Calu3 (cell line): ENCODE measurements at regions not wholly inside any gene's neighbourhood (a gene's known extent, or its start where the extent isn't known, plus 50 kb on each side); places are given as distances from the start of the nearest gene placed in this dataset.

Experiments used
- BruUV-seq: library from RNA; stranded (reverse); fragments of 400-500 nt; replicated peaks from 2 replicates; lab custom pipeline; 2021; lab: Mats Ljungman, UMichigan
- CTCF ChIA-PET: fragments of 300-600 bp; sonication (Branson Sonifier 250); formaldehyde crosslinking; loops from one replicate; lab custom pipeline; 2022; ENCODE audit warnings: antibody characterized with exemption; lab: Charles Lee
- DNase-seq: peaks from one replicate; pipeline ENCODE4 v3.0.0; 2022
- H3K27ac Mint-ChIP-seq: one replicate; pipeline ENCODE4 v1.8.0; 2022; ENCODE audit warnings: mixed read lengths; ENCODE audit not compliant: unreplicated experiment
- H3K27me3 Mint-ChIP-seq: one replicate; pipeline ENCODE4 v1.8.0; 2022; ENCODE audit warnings: mixed read lengths; ENCODE audit not compliant: unreplicated experiment
- H3K36me3 Mint-ChIP-seq: one replicate; pipeline ENCODE4 v1.8.0; 2022; ENCODE audit warnings: mild to moderate bottlenecking, moderate library complexity, mixed read lengths; ENCODE audit not compliant: insufficient read depth, unreplicated experiment
- H3K4me1 Mint-ChIP-seq: one replicate; pipeline ENCODE4 v1.8.0; 2022; ENCODE audit warnings: mild to moderate bottlenecking, low read depth, mixed read lengths; ENCODE audit not compliant: unreplicated experiment
- H3K4me3 Mint-ChIP-seq: one replicate; pipeline ENCODE4 v1.8.0; 2022; ENCODE audit warnings: mild to moderate bottlenecking, low read depth, moderate library complexity, mixed read lengths; ENCODE audit not compliant: unreplicated experiment
- H3K9me3 Mint-ChIP-seq: one replicate; pipeline ENCODE4 v1.8.0; 2022; ENCODE audit warnings: low read depth, mixed read lengths; ENCODE audit not compliant: unreplicated experiment
- CTCF ChIP-seq: fragments of 200-600 bp; IDR thresholded peaks from one replicate; pipeline ENCODE4 v1.8.0; 2022; ENCODE audit warnings: antibody characterized with exemption; ENCODE audit not compliant: unreplicated experiment
- intact Hi-C: fragments of 100-400 bp; cut with micrococcal nuclease; formaldehyde crosslinking; loops from one replicate; pipeline ENCODE4 v1.10.0; 2022; ENCODE audit not compliant: unreplicated experiment

GRCh38 chr11:80698637-80699036, 1257.8 kb upstream of the TENM4 start:
- H3K27ac Mint-ChIP-seq: no peak overlapping the region
- no peak overlapping the region for H3K4me3 Mint-ChIP-seq
- H3K36me3 Mint-ChIP-seq: no peaks in the 10 kb centered on the region
- no peaks in the 10 kb centered on the region for H3K27me3 Mint-ChIP-seq
- no peak for DNase-seq
- CTCF ChIA-PET: no interaction called here
- no peak for TF ChIP-seq CTCF
- peaks cover 18% of the 10 kb centered on the region for H3K4me1 Mint-ChIP-seq
- intact Hi-C loops: no loop called here
- peaks cover 5% of the 10 kb centered on the region for H3K9me3 Mint-ChIP-seq
- BruUV-seq: no TSS peak

GRCh38 chr11:80694385-80694784, 1253.6 kb upstream of the TENM4 start:
- H3K27me3 Mint-ChIP-seq: no peaks in the 10 kb centered on the region
- intact Hi-C loops: no loop called here
- CTCF ChIA-PET: no interaction called here
- no peak for DNase-seq
- peaks cover 6% of the 10 kb centered on the region for H3K9me3 Mint-ChIP-seq
- no peak overlapping the region for H3K4me3 Mint-ChIP-seq
- peaks cover 2% of the 10 kb centered on the region for H3K4me1 Mint-ChIP-seq
- H3K36me3 Mint-ChIP-seq: no peaks in the 10 kb centered on the region
- H3K27ac Mint-ChIP-seq: no peak overlapping the region
- TF ChIP-seq CTCF: no peak
- BruUV-seq: no TSS peak

- Mint-ChIP-seq H3K36me3 (no peaks in the 10 kb centered on the region), H3K27me3 (no peaks in the 10 kb centered on the region), H3K4me1 (no peaks in the 10 kb centered on the region), H3K9me3 (peaks cover 7% of the 10 kb centered on the region), H3K27ac (no peak overlapping the region), H3K4me3 (no peak overlapping the region)
- CTCF ChIA-PET: no interaction called here
- no peak for DNase-seq
- intact Hi-C loops: no loop called here
- no peak for TF ChIP-seq CTCF
- BruUV-seq: no TSS peak
Observed at GRCh38 chr11:80687941-80688340, 1247.1 kb upstream of the TENM4 start.

GRCh38 chr11:80686889-80687288, 1246.1 kb upstream of the TENM4 start:
- no peaks in the 10 kb centered on the region for H3K36me3 Mint-ChIP-seq
- no peak for DNase-seq
- H3K4me3 Mint-ChIP-seq: no peak overlapping the region
- no peaks in the 10 kb centered on the region for H3K27me3 Mint-ChIP-seq
- H3K9me3 Mint-ChIP-seq: peaks cover 7% of the 10 kb centered on the region
- no peaks in the 10 kb centered on the region for H3K4me1 Mint-ChIP-seq
- TF ChIP-seq CTCF: no peak
- H3K27ac Mint-ChIP-seq: no peak overlapping the region
- no TSS peak for BruUV-seq
- CTCF ChIA-PET: no interaction called here
- intact Hi-C loops: no loop called here

GRCh38 chr11:80673566-80673965, 1232.7 kb upstream of the TENM4 start:
- H3K4me3 Mint-ChIP-seq: no peak overlapping the region
- no TSS peak for BruUV-seq
- TF ChIP-seq CTCF: no peak
- intact Hi-C loops: no loop called here
- DNase-seq: no peak
- H3K27me3 Mint-ChIP-seq: no peaks in the 10 kb centered on the region
- H3K9me3 Mint-ChIP-seq: peaks cover 7% of the 10 kb centered on the region
- CTCF ChIA-PET: no interaction called here
- H3K27ac Mint-ChIP-seq: no peak overlapping the region
- H3K36me3 Mint-ChIP-seq: no peaks in the 10 kb centered on the region
- no peaks in the 10 kb centered on the region for H3K4me1 Mint-ChIP-seq
